ENCODE measurements at regions not wholly inside any gene's neighbourhood (a gene's known extent, or its start where the extent isn't known, plus 50 kb on each side); places are given as distances from the start of the nearest gene placed in this dataset.

DNA sequence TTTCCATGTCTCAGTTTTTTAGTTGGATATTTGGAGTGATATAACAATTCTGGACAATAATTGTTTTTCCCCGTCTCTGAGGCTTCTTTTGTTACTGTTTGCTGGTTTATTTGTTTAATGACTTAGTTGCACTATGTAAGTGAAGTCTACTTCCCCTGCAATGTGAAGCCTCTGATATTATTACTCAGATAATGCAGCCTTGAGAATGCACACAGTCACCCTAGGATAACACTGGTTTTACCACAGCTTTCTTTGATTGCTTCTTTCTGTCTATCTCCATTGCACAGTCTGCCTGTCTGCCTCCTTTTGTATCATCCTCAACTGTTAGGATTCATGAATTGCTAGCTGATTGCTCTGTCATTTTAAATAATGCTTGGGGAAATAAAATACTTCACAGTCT, 208.7 kb upstream of the ROBO1 start:
- H3K4me3 ChIP-seq: no peak overlapping the region
- H3K36me3 ChIP-seq (replicated peaks in 1 of 2): no peaks in the 10 kb centered on the region
- intact Hi-C loops (cut with DNase I): no loop called here
- 69 to 79% (median 71%) methylated on average over 1 of the region's 1 CpG for WGBS, 4 donors
- TF ChIP-seq, protein P1, sequence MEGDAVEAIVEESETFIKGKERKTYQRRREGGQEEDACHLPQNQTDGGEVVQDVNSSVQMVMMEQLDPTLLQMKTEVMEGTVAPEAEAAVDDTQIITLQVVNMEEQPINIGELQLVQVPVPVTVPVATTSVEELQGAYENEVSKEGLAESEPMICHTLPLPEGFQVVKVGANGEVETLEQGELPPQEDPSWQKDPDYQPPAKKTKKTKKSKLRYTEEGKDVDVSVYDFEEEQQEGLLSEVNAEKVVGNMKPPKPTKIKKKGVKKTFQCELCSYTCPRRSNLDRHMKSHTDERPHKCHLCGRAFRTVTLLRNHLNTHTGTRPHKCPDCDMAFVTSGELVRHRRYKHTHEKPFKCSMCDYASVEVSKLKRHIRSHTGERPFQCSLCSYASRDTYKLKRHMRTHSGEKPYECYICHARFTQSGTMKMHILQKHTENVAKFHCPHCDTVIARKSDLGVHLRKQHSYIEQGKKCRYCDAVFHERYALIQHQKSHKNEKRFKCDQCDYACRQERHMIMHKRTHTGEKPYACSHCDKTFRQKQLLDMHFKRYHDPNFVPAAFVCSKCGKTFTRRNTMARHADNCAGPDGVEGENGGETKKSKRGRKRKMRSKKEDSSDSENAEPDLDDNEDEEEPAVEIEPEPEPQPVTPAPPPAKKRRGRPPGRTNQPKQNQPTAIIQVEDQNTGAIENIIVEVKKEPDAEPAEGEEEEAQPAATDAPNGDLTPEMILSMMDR (IDR thresholded peaks at IDR 0.05): no peak
- no peak for TF ChIP-seq POLR2A (IDR thresholded peaks at IDR 0.05)
- no peaks in the 10 kb centered on the region for H3K9me3 ChIP-seq (replicated peaks in 1 of 3)
- no peaks in the 10 kb centered on the region for H3K4me1 ChIP-seq (replicated peaks in 1 of 2)
- H3K27me3 ChIP-seq: no peaks in the 10 kb centered on the region
- DNase-seq: no peak
- no peak overlapping the region for H3K27ac ChIP-seq

DNA sequence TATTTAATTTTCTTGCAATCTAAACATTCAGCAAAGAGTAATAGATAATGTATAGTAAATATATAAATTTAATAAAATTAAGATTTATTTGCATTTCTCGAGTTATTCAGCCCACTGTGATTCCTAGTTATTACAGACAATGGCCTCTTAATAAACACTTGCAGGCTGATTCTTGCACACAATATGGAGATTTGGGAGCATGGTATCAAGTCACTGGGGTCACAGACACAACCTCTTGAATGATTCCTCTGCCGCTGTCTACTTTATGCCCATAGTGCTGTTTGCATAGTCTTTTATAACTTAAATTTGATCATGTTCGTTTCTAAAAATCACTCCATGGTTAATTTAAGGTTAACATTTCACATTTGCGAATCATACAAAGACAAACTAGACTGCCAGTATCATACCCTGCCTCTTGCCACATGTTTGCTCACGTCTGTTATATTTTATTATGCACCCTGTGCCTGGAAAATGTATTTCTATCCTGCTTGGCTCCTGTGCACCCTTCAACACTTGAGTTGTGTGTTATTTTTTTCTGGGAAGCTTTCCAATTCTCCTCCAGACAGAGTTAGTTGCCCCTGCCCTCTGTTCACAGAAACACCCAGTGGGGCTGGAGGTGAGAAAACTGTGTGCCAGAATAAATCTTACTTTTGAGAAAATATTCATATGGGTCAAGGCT, 206.3 kb upstream of the ROBO1 start:
- 73 to 77% (median 74%) methylated on average over 5 of the region's 5 CpGs for WGBS, 4 donors
- TF ChIP-seq, protein P1 (IDR thresholded peaks at IDR 0.05): no peak
- no peak for TF ChIP-seq POLR2A (IDR thresholded peaks at IDR 0.05)
- no peaks in the 10 kb centered on the region for H3K27me3 ChIP-seq
- H3K4me3 ChIP-seq: no peak overlapping the region
- no peaks in the 10 kb centered on the region for H3K9me3 ChIP-seq (replicated peaks in 1 of 3)
- no peak for DNase-seq
- H3K4me1 ChIP-seq (replicated peaks in 1 of 2): no peaks in the 10 kb centered on the region
- H3K27ac ChIP-seq: no peak overlapping the region
- intact Hi-C loops (cut with DNase I): no loop called here
- no peaks in the 10 kb centered on the region for H3K36me3 ChIP-seq (replicated peaks in 1 of 2)

DNA sequence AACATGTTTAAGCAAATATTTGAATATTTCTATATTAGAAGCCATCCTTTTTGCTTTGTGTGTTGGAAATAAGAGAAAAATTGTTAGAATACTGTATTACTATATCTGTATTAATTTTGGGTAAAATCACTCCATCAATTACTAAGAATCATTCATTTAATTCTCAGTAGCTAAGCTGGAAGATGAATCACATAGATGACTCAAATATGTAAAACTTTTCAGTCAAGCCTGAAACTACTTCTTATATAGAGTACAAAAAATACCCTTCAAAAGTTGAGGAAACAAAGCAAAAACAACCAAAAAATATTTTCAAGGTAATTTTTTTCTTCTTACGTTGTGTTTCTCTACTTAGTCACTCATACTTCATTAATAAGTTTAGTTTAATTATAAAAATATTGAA, 205.7 kb upstream of the ROBO1 start:
- Histone ChIP-seq H3K4me3 (no peak overlapping the region), H3K36me3 (replicated peaks in 1 of 2) (no peaks in the 10 kb centered on the region), H3K9me3 (replicated peaks in 1 of 3) (no peaks in the 10 kb centered on the region), H3K27me3 (no peaks in the 10 kb centered on the region), H3K27ac (no peak overlapping the region), H3K4me1 (replicated peaks in 1 of 2) (no peaks in the 10 kb centered on the region)
- TF ChIP-seq, protein P1 (IDR thresholded peaks at IDR 0.05): no peak
- TF ChIP-seq POLR2A (IDR thresholded peaks at IDR 0.05): no peak
- 82 to 89% (median 87%) methylated on average over 1 of the region's 1 CpG for WGBS, 4 donors
- intact Hi-C loops (cut with DNase I): no loop called here
- DNase-seq: no peak

DNA sequence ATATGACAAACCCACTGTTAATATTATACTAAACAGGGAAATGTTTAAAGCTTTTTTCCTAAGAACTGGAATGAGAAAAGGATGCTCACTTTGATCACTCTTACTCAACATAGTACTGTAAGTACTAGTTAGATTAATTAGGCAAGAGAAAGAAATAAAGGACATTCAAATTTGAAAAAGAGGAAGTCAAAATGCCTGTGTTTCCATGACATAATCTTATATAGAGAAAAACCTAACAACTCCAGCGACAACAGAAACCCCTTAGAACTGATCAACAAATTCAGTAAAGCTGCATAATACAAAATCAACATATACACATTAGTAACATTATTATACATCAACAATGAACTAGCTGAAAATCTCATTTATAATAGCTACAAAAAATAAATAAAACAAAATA, 200.6 kb upstream of the ROBO1 start:
- Histone ChIP-seq H3K27me3 (no peaks in the 10 kb centered on the region), H3K4me1 (replicated peaks in 1 of 2) (no peaks in the 10 kb centered on the region), H3K36me3 (replicated peaks in 1 of 2) (no peaks in the 10 kb centered on the region), H3K27ac (no peak overlapping the region), H3K4me3 (no peak overlapping the region), H3K9me3 (replicated peaks in 1 of 3) (no peaks in the 10 kb centered on the region)
- TF ChIP-seq, protein P1 (IDR thresholded peaks at IDR 0.05): no peak
- no peak for TF ChIP-seq POLR2A (IDR thresholded peaks at IDR 0.05)
- DNase-seq: no peak
- WGBS, 4 donors: 62 to 87% (median 67%) methylated on average over 1 of the region's 1 CpG
- intact Hi-C loops (cut with DNase I): no loop called here
